ENCODE measurements at regions not wholly inside any gene's neighbourhood (a gene's known extent, or its start where the extent isn't known, plus 50 kb on each side); places are given as distances from the start of the nearest gene placed in this dataset.
"Not testable (repeated sequence)": the region's sequence is repeated elsewhere in the genome, so short reads cannot be mapped to it uniquely, and the experiment has no call there.

GRCh38 chr11:103808252-103808651 lies 228.2 kb upstream of the DDI1 start:
- DNase-seq = no peak

GRCh38 chr11:103811870-103812455 lies 224.5 kb upstream of the DDI1 start:
- no peak for DNase-seq

- DNase-seq = no peak
Observed at GRCh38 chr11:103812680-103813079, 223.8 kb upstream of the DDI1 start.

GRCh38 chr11:103820345-103820744 lies 216.1 kb upstream of the DDI1 start:
- not testable (repeated sequence) for DNase-seq

- no peak for DNase-seq
Observed at GRCh38 chr11:103824116-103824515, 212.3 kb upstream of the DDI1 start.

GRCh38 chr11:103825469-103825868 lies 211.0 kb upstream of the DDI1 start:
- DNase-seq = no peak

- DNase-seq = no peak
Observed at GRCh38 chr11:103826856-103827255, 209.6 kb upstream of the DDI1 start.

- no peak for DNase-seq
Observed at GRCh38 chr11:103829596-103829995, 206.8 kb upstream of the DDI1 start.

GRCh38 chr11:103830205-103830604 lies 206.2 kb upstream of the DDI1 start:
- DNase-seq = no peak

- no peak for DNase-seq
Observed at GRCh38 chr11:103832762-103833161, 203.7 kb upstream of the DDI1 start.

GRCh38 chr11:103842191-103842590 lies 194.2 kb upstream of the DDI1 start:
- DNase-seq = no peak

GRCh38 chr11:103842795-103843194 lies 193.6 kb upstream of the DDI1 start:
- no peak for DNase-seq

- DNase-seq = no peak
Observed at GRCh38 chr11:103844327-103845215, 191.9 kb upstream of the DDI1 start.

GRCh38 chr11:103845331-103845730 lies 191.1 kb upstream of the DDI1 start:
- no peak for DNase-seq

- DNase-seq = no peak
Observed at GRCh38 chr11:103848686-103849085, 187.8 kb upstream of the DDI1 start.

GRCh38 chr11:103849366-103849765 lies 187.1 kb upstream of the DDI1 start:
- no peak for DNase-seq

GRCh38 chr11:103850419-103851165 lies 185.8 kb upstream of the DDI1 start:
- no peak for DNase-seq

- no peak for DNase-seq
Observed at GRCh38 chr11:103851166-103851651, 185.2 kb upstream of the DDI1 start.
